HG02588 (cell line): ENCODE measurements at regions not wholly inside any gene's neighbourhood (a gene's known extent, or its start where the extent isn't known, plus 50 kb on each side); places are given as distances from the start of the nearest gene placed in this dataset.
"Not testable (repeated sequence)": the region's sequence is repeated elsewhere in the genome, so short reads cannot be mapped to it uniquely, and the experiment has no call there.

ENCODE experiments used
- ATAC-seq: cut with Tn5 transposase; IDR thresholded peaks from one replicate; pipeline ENCODE4 v1.9.1; 2021; ENCODE audit warnings: mild to moderate bottlenecking, moderate library complexity; ENCODE audit not compliant: unreplicated experiment

DNA sequence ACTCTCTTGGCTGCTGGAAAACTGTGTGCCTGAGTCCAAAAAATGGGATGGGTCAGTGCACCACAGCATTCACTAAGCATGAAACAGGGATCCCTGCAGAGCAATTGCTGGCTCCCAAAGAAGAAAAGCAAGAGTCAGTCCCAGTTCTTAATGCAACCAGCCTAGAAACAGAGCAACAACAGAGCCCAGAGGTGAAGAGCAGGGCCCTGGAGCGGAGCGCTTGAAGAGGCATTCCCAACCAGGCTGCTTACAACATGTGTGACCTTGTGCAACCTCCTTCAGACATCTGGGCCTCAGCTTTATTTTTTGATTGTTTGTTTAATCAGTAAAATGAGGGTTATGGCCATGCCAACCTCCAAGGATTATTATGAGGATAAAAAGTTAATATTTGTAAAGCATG, 543.7 kb upstream of the COBL start:
- no peak for ATAC-seq

DNA sequence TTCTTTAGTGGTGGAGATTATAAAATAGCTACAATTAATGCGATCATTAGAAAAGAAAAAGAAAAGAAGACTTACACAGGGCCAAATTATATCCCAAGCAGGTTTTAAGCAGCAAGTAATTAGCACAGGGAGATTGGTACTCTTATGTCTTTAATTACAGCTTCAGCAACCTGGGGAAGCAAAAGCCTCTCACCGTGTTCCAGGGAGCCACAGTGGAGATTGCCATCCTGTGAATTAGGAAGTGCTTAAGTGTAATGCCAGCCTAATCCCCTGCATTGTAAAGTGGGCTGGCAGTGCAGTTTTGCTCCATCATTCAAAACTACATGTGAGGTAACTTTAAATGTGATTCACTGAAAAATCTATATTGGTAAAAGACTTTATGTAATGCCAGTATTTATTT, 533.5 kb upstream of the COBL start:
- no peak for ATAC-seq

DNA sequence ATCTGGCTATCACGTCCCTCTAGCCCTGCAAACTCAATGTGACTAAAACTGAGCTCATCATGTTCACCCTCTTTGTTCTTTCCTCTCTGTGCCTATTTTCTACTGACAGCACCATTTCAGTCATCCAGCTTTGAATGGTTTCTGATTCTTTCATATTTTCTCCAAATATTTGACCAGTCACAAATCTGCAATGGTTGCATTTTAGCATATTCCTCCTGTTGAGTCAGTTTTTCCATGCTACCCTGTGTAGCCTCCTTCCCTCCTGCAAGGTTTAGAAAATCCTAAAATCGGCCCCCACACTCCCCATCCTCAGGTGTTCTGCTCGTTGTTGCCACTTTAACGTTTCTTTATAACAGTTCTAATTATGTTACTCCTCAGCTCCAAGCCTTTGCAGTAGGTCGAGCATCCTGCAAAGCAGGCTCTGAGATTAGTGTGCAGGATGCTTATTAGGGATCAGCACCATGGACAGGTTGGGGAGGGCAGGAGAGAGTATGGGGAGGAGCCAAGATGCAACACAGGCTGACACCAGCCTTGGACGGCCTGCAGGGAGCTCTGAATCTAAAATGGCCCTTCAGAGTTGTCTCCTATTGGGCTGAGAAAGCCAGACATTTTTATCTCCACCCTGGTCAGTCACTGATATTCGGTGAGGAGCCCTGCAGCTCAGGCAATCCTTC, 531.0 kb upstream of the COBL start:
- no peak for ATAC-seq

DNA sequence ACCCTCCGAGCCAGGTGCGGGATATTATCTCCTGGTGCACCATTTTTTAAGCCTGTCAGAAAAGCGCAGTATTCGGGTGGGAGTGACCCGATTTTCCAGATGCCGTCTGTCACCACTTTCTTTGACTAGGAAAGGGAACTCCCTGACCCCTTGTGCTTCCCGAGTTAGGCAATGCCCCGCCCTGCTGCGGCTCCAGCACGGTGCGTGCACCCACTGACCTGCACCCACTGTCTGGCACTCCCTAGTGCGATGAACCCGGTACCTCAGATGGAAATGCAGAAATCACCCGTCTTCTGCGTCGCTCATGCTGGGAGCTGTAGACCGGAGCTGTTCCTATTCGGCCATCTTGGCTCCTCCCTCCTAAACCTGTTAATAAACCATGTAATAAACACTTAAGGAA, 522.5 kb upstream of the COBL start:
- not testable (repeated sequence) for ATAC-seq

DNA sequence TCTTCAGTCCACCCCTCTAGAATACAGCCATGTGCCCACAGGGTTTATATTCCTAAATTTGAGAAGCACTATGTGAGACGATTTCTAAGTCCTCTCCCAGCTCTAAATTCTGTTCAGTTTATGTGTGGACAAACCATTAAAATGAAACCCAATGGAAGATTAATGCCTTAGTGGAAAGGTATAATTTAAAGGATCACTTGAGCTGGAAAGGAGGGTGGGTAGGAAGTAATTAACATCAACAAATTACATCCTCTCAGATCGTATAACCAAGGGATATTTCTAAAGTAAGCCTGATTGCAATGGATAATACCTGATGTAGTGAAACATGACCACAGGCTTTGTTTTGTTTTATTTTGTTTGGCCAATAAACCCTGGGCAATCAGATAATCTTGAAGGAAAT, 511.0 kb upstream of the COBL start:
- ATAC-seq = no peak

DNA sequence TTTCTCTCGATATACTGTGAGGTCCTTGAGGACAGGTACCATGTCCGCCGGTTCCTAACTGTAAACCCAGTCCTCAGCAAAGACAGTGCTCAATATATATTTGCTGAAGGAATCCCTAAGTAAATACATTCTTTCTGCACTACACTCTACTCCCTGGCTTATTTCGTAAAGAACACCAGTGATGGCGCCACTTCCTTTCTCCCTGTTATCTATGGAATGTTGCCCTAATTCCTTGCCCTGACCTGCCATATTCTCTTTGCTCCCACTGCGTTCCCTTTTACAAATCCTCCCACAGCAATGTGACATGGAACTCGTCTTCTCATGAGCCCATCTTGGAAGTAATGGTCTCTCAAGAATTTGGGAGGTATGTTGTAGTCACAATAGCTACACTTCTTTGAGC, 507.4 kb upstream of the COBL start:
- no peak for ATAC-seq

DNA sequence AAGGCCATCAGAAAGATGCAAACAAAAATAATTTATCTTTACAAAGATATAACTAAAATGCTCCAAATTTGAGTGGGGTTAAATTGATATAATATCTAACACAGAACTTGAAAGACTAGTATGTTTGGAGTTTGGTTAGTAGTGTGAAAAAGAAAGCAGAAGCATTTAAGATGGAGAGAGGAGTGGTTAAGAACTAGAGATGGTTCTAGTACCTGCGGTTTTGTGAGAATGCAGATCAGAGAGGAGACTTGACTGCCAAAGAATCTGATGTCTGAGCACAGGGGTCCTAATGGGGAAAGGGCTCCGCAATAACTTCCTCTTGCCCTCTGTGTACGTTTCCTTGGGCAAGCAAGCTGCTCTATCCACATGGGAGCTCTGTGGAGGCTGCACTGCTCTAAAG, 506.8 kb upstream of the COBL start:
- no peak for ATAC-seq

DNA sequence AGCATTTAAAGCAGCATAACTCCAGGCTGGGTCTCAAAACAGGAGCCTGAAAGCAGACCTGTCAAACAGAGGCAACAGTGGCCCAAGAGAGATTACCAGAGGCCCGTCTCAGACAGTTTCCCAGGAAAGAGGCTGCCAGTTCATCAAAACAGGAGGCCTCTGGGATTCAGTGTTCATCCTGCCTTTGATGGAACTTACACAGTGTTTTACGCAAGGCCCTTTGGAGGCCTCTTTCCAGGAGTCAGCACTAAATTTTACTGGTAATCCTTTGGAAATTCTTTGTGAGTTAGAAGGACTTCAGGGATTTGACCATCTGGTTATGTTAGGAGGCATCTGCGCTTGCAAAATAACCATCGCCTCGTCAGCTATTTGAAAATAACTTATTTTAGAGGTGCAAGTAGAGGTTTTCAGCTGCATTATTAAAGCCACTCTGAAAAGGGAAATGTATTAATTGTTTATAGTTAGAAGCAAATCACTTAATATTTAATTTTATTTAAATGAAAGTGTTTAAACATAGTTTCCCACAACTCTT, 501.2 kb upstream of the COBL start:
- ATAC-seq = no peak

DNA sequence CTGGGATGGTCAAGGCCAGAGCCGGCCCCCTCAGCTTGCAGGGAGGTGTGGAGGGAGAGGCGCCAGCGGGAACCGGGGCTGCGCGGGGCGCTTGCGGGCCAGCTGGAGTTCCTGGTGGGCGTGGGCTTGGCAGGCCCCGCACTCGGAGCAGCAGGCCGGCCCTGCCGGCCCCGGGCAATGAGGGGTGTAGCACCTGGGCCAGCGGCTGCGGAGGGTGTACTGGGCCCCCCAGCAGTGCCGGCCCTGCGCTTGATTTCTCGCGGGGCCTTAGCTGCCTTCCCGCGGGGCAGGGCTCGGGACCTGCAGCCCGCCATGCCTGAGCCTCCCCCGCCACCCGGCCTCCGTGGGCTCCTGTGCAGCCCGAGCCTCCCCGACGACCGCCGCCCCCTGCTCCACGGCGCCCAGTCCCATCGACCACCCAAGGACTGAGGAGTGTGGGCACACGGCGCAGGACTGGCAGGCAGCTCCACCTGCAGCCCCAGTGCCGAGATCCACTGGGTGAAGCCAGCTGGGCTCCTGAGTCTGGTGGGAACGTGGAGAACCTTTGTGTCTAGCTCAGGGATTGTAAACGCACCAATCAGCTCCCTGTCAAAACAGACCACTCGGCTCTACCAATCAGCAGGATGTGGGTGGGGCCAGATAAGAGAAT, 489.3 kb upstream of the COBL start:
- ATAC-seq = not testable (repeated sequence)

DNA sequence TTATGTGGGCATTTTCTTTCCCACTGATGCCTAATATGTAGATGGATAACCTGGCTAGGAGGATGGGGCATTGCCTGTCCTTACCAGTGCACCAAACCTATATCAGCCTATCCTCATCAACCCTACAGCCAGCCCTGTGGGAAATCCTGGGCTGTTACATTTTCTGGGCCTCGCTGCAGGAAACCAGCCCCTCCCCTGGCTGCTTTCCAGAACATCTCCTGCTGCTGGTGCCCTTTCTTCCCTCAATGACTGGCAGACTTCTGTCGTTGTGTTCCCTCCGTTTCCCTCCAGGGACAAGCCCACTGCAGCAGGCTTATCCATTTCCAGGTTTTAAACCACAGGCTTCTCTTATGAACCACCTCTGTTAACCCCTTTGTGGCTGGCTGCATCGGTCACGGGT, 486.1 kb upstream of the COBL start:
- ATAC-seq = no peak

DNA sequence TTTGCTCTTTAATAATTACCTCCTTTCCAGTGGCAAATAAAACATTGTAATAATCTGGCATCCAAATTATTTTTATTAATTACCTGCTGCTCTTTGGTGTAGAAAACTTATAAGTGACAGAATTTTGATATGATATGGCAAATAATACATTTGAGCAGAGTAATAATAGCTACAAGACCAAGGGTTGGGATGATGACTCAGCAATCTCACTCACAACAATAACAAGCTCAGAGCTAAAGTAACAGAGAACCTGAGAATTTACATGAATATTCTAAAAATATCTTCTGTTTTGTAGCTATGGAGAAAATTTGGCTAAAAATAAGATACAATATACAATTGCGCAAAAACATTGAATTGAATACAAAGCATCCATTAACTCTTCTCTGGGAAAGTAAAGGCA, 480.8 kb upstream of the COBL start:
- no peak for ATAC-seq

DNA sequence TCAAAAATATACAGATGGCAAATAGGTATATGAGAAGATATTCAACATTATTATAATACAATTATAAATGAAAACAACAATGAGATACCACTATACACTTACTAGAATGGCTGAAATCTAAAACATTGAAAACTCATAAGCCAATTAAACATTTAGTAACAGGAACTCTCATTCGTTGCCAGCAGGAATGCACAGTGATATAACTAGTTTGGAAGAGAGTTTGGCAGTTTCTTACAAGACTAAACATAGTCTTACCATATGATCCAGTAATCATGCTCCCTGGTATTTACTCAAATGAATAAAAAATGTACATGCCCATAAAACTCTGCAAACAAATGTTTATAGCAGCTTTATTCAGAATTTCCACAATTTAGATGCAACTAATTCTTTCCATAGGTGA, 476.2 kb upstream of the COBL start:
- ATAC-seq = no peak

DNA sequence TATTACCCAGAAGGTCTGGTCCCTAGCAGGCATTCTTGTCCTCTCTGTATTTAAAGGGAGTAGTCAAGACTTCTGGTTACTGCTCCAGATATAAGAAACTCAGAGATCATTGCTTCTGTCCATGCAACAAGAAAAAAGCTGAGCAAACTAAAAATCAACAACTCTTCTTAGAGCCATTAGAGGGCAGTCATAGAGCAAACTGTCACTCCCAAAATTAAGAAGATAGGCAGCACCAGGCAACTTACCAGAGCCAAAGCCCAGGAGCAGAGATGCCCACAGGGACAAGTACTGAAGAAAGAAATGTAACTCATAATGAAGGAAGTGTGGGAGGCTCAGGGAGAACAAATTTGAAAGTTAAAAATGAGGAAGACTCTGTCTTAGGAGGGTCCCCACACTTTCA, 472.9 kb upstream of the COBL start:
- ATAC-seq = no peak

DNA sequence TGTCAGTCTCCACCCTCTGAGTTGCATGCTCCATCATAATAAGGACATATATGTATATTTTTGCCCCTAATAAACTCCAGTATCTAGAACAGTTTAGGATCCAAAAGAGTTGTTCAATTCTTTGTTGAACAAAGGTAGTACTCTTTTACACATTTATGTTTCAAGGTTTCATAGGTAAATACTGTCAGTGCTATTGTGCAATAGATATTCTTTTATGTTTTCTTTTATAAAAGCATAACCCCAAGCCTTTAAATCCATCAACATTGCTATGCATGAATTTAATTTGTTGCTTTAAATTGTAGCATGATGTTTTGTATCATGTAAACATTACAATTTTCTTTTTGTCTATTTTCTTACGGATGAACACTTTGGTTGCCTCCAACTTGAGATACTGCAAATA, 469.7 kb upstream of the COBL start:
- ATAC-seq = no peak

DNA sequence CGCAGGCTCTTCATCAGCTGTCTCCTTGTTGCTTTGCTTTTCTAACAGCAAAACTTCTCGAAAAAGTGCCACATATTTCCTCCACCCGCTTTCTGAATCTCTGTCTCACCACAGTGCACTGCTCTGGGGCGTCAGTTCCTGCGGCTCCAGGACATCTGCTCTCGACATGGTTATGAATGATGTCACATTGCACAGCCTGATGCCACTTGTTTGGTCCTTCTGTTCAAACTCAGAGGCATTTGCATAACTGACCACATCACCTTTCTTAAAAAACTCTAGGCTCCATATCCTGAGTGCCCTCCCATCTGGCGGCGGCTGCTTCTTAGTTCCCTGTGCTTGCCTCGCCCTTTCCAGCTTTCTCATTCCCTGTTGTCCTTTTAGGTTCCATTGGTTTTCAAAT, 469.3 kb upstream of the COBL start:
- ATAC-seq = no peak

DNA sequence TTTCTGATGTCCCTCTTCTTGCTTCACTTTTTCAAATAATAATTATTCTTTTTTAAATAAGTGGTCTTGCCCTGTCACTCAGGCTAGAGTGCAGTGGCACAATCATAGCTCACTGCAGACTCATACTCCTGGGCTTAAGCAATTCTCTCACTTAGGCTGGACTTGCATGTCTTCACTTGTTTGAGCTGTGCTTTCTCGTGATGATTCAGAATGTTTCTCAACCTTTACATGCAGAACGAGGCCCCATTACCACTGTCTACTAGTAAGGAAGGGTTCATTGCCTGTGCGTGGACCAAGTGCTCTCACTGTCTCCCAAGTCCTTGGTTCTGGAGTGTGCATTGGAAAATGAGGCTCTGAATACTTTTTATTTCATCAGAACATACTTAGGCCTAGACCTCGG, 468.6 kb upstream of the COBL start:
- no peak for ATAC-seq

DNA sequence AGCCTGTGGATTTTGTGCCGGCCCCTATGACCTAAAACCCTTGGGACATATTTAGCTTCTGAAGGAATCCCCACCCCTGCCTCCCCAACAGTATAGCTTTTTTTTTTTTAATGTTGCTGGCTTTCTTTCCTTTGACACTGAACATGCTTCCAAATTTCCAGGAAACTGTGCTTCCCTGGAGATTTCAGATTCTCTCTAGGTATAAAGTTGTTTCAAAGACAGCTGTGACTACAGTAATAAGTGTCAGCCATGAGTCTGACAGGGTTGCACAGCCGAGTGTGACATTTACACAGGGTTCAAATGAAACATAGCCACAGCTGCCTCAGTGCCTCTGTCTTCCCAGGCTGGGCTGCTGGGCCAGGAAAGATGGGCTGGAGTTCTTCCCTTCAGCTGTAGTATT, 466.6 kb upstream of the COBL start:
- no peak for ATAC-seq

DNA sequence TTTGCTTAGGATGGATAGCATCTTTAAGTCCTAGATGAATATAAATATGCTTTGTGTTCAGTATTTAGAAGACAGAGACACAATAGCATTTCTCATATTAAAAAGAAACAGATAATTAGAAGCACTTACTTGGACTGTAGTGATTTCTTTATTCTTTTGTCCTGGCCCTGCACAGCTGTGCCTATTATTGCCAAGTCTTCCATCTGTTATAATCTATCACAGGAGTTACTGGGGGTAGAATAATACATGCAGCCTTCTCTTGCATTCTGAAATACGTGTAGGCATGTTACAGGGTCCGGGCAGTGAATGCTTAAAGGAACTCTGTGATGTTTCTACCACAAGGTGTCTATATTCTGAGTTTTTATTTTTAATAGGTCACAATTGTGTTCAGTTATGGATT, 461.5 kb upstream of the COBL start:
- no peak for ATAC-seq

DNA sequence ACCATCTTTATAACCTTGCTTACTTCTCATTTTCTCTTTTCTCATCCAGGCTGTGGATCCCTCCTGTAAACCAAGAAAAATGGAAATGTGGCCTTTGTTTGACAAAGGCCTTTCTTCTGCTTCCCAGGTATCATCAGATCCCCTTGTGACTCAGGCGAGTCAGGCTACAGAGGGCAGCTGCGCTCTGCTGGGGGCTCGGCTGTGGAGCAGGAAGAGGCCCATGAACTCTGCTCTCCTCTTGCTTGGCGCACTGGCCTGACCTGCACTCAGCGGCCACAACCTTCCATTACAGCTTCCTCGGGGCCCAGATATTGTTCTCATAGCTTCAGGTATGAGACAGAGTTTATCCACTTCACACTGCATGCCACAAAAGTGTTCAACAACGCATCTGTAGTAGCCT, 457.6 kb upstream of the COBL start:
- no peak for ATAC-seq

DNA sequence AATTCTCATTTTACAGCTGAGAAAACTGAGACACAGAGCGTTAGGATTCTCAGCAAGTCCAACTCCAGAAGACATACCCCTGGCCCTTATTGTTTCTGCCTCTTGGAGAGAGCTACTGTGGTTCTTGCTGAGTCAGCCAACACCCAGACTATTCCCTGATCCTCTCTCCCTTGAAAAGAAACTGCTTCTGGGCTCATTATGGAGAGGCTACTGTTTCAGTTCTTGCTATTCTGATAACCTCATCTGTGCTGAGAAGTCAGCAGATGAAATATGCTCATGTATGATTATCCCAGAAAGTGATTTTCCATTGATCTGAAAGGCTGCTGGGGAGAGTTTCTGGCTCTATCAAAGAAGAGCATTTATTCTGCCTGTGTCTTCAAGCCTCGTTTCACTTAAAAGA, 455.6 kb upstream of the COBL start:
- ATAC-seq = no peak

DNA sequence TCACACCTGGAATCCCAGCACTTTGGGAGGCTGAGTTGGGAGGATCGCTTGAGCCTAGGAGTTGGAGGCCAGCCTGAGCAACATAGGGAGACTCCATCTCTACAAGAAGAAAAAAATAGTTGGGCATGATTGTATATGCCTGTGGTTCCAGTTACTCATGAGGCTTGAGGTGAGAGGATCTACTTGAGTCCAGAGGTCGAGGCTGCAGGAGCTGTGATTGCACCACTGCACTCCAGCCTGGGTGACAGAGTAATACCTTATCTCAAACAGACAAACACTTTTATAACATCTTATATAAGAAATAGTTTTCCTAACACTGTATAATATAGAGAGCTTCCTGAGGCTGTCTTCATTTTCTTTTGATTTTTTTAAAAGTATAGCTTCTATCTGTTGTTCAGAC, 448.4 kb upstream of the COBL start:
- no peak for ATAC-seq

DNA sequence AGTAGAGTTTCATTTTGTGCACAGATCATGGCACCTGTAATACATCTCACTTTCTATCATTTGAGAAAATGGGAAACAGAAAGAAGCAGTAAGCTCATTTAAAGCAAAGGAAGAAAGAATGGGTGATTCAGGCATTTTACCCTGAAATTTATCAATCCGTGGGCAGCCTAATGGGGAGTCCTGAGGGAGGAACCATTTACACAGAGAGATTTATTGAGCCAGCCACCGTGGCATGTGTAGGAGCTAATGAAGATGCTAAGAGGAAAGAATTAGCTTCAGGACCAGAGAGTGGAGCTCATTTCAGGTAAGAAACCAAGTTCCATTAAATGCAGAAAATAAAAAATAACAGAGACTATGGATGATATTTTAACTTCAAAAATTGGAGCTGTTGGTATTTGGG, 443.4 kb upstream of the COBL start:
- no peak for ATAC-seq

DNA sequence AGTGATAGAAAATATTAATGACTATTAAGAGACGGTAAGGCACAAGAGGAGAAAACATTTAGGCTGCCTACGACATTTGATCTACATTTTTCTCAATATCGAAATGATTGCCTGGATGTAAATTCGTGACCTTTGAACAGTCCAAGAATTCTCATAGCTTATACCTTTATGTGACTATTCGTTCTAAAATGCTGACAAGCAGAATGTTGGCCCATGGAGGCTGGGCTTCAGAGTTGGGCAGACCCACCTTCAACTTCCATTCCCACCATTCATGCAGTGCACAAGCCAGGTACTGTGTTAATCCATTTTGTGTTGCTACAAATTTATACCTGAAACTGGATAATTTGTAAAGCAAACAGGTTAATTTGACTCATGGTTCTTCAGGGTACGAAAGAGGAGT, 441.4 kb upstream of the COBL start:
- ATAC-seq = no peak
